ENCODE measurements at regions not wholly inside any gene's neighbourhood (a gene's known extent, or its start where the extent isn't known, plus 50 kb on each side); places are given as distances from the start of the nearest gene placed in this dataset.

DNA sequence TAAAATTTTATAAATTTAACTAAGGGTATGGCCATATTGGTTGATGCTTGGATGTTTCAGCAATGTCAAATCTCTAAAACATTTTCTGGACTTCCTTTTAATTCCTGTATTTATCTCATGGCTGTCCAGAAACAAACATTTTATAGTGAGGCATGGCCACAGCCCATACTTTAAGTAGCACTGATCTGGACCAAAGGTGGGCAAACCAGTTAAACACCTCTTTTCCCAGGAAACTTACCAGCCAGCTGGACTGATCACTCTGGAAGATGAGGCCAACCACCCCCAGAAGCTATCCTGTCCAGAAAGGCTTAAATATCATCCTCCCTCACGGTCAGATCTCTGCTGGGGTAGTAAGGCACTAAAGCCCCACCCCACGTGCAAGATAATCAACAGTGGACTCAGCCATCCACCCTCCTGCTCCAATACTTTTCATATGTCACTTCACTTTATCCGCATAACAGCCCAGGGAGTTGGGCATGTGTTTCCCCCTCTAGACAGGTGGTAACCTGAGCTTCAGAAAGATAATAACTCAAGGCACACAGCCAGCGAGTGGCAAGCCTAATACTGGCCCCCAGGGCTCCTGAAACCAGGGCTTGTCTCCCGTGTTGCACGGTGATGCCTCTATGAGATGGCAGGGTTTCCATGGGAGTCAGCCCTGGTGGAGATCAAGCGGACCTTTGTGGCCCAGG lies 120.5 kb upstream of the NGF start:
- TF ChIP-seq CTCF (IDR thresholded peaks at IDR 0.05 in 8 of 11, conservative IDR thresholded peaks at IDR 0.05 in 3 of 11) (no peak), POLR2AphosphoS5 (IDR thresholded peaks at IDR 0.05) (no peak)
